GM19397 (cell line): ENCODE measurements at regions not wholly inside any gene's neighbourhood (a gene's known extent, or its start where the extent isn't known, plus 50 kb on each side); places are given as distances from the start of the nearest gene placed in this dataset.

Experiments
- ATAC-seq: cut with Tn5 transposase; IDR thresholded peaks from one replicate; pipeline ENCODE4 v1.9.1; 2021; ENCODE audit warnings: mild to moderate bottlenecking, moderate library complexity; ENCODE audit not compliant: unreplicated experiment

DNA sequence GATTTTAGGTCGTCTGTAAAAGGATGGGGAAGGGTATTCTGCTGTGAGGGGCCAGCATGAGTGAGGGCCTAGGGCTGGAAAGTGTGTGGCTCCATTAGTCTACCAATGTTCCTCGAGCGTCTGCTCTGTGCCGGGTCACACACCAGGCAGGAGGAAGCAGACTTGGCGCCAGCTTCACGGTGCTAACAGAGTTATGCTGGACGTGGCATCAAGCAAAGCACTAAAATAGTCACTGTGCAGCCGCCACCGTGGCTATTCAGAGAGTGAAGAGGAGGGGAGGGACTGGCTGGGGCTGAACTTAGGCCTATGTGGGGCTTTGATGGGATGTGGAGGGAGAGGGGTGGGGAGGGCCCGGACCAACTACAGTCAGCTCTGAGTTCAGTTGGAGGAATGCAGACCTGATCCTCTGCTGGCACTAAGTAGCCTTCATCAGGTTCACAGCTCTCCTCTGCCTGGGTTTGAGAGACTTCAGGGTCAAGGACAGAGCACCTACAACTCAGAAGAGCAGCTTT lies 83.9 kb upstream of the MSX1 start:
- ATAC-seq = no peak

DNA sequence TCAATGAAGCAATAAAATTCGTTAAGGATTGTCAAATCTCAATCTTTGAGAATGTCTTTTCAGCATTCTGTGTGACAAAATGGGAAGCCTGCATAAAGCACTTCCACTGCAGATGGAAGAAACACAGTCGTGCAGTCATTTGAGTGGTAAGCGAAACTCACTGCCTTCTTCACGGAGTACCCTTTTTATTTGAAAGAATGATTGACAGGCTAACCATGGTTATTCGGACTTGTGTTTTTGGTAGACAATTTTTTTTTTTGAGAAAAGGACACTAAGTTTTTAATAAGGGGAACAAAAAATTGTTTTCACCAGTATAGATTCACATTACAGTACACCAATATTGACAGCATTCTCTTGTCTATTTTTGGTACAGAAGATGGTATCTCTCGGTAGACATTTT lies 86.9 kb upstream of the MSX1 start:
- ATAC-seq = no peak

DNA sequence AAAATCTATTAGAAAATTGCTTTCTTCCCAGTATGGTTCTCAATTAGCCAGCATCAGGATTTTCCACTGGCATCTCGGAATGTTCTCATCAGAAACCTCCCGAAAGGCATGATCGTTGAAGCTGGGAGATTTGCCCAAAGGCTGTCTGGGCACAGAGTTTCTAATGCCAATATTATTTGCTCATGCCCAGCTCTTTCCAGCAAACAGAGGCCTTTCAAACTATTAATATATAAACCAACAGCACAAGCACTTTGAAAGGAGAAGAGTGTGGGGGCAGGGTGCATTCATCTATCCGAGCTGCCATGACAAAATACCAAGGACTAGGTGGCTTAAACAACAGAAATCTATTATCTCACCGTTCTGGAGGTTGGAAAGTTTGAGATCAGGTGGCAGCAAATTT lies 88.3 kb upstream of the MSX1 start:
- no peak for ATAC-seq

GRCh38 chr4:4770610-4771009 lies 88.9 kb upstream of the MSX1 start:
- ATAC-seq = no peak

DNA sequence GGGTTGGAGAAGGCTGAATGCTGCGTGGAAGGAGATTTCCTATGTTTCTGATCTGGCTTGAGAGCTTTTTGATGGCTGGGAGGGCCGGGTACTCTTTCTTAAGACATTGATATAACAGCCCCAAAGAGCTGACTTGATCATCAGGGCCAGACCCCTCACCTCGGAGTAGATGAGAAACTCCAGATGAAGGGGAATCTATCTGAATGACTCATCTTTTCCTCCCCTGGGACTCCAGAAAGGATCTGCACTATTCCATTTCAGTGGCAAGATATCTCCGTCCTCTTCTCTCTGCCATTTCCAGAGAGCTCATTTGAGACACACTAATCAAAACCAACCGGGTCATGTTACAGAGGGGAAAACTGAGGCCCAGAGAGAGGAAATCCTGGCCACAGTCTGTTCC lies 92.9 kb upstream of the MSX1 start:
- no peak for ATAC-seq

DNA sequence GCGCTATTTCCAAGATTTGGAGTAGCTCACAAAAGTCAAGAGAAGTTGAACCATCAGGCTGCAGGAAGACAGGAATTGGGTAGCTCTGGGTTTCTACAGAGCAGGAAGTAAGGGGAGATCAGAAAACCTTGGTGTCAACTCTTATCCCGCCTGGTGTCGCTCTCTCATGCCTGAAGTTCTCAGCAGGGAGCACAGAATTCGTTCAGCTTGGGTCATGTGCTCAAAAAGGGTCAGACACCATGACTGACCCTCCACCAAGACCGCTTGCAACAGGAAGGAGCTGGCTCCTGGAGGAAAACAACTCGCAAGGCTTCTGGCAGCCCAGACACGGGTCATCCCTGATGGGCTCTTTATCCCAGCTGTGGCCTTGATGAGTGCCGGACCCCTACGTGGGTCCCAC lies 93.7 kb upstream of the MSX1 start:
- no peak for ATAC-seq

- no peak for ATAC-seq
Observed at GRCh38 chr4:4764558-4764905, 94.9 kb upstream of the MSX1 start.

GRCh38 chr4:4763822-4764557 lies 95.5 kb upstream of the MSX1 start:
- no peak for ATAC-seq

- ATAC-seq = peak; percentile 82
Observed at GRCh38 chr4:4762909-4763821, 96.3 kb upstream of the MSX1 start.

GRCh38 chr4:4762300-4762699 lies 97.2 kb upstream of the MSX1 start:
- no peak for ATAC-seq

GRCh38 chr4:4761128-4761982 lies 98.1 kb upstream of the MSX1 start:
- ATAC-seq = no peak

DNA sequence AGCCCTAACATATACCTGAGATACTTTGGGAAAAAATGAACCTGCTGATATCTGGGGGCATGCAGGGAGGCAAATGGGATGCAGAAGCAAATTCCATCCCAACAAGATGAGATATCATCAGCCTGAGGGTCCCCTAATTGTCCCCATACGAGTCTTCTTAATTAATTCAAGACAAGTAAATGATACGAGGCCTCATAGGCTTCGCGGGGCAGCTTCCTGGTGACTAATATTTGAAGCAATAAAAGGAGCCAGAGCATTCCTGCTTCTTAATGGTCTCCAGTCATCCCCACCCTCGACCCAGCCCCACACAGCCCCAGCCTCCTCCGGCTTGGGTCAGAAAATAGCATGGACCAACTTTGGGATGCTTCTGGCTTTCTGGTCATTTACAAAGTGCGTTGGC lies 99.6 kb upstream of the MSX1 start:
- no peak for ATAC-seq

DNA sequence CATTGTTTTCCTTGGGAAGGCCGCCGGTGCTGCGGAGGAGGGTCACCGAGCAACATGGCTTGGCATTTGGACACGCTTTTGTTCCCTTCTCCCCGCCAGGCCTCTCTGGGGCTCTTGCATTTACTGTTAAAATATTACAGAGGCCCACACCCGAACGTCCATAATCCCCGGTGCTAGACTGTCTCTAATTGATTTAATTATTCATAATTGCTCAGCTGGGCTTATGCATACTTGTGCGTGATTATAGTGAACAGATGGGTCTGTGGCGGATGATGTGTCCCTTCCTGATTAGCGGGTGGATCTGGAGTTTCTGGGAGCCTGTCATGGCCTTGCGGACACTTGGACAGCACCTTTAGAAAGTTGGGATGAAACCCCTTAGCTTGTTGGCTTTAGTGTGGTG lies 100.2 kb upstream of the MSX1 start:
- ATAC-seq = no peak

GRCh38 chr4:4758681-4759080 lies 100.8 kb upstream of the MSX1 start:
- ATAC-seq = no peak

DNA sequence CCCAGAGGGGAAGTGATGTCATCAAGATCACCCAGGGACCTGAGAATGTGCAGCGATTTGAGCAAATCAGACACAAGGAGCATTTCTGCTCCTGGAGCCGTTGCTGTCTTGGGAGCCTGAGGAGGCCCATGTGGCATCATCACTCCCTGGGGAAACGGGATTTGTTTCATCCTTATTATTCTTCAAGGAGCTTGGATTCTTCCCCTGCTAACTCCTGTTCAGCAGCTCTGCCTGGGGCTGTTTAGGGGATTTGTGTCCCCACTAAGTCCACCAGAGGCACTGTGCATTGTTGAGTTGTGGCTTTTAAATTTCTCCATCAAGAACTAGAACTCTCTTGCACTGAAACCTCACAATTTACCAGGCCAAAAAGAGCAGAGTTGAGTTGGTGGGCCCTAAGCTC lies 104.2 kb upstream of the MSX1 start:
- ATAC-seq = no peak

GRCh38 chr4:4754641-4755040 lies 104.8 kb upstream of the MSX1 start:
- ATAC-seq = no peak

- no peak for ATAC-seq
Observed at GRCh38 chr4:4753643-4754042, 105.8 kb upstream of the MSX1 start.

DNA sequence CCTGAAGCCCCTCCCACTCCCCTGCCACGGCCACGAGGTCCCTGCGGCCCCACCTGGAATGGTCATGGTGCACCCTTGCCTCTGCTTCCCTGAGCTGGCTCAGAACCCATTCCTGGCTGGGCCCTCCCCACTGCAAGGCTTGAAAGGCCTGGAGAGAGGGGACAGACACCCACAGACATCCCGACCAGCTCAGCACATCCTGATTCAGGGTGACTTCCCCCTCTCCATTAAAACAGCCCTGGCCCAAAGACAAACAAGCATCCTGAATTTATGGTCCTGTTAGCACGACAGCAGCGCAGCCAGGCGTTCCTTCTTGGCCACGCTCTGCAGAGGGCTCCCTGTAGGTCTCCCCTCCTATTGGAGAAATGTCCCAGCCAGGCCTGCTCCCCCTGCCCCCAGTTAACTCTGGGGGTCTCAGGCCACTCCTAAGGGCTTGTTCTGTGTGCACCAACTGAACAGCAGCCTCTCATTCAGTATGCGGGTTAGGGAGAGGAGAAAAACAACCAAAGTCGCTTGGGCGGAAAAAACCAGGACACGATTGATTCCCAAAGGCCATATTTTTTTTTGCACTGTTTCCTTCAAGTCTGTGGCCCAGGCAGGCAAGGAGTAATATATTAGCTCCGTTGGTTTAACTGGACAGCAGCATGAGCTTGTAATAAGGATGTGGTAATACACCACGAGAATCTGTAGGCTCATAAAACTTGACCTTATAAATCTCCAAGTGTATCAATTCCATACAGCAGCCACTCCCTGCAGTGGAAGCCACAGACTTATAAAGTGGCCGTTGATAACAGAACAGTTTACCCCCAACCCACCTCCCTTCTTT lies 106.7 kb upstream of the MSX1 start:
- ATAC-seq = no peak

GRCh38 chr4:4752025-4752424 lies 107.4 kb upstream of the MSX1 start:
- ATAC-seq = no peak

- ATAC-seq = no peak
Observed at GRCh38 chr4:4750187-4750586, 109.3 kb upstream of the MSX1 start.
